Stimulated activated CD8-positive, alpha-beta memory T cell treated with anti-CD3 and anti-CD28 coated beads, Interleukin-7, amount 100 ng/mL, for 4 hours (primary cell): ENCODE measurements at regions not wholly inside any gene's neighbourhood (a gene's known extent, or its start where the extent isn't known, plus 50 kb on each side); places are given as distances from the start of the nearest gene placed in this dataset.
"Not testable (repeated sequence)": the region's sequence is repeated elsewhere in the genome, so short reads cannot be mapped to it uniquely, and the experiment has no call there.

Experiments
- DNase-seq, 2 donors: peaks; one replicate each; pipeline ENCODE4 v3.0.0-alpha.2; 2020; ENCODE audit warnings: low read depth in 2 of 2

- DNase-seq: no peak
Observed at GRCh38 chr5:50898966-50899365, 232.5 kb downstream of the PARP8 start.

- no peak for DNase-seq
Observed at GRCh38 chr5:50900952-50901510, 234.6 kb downstream of the PARP8 start.

GRCh38 chr5:50903651-50904050 is 237.2 kb downstream of the PARP8 start:
- no peak for DNase-seq

GRCh38 chr5:50905996-50906570 is 239.6 kb downstream of the PARP8 start:
- DNase-seq: no peak

GRCh38 chr5:50920160-50920559 is 253.7 kb downstream of the PARP8 start:
- DNase-seq: not testable (repeated sequence)

GRCh38 chr5:50921366-50922133 is 255.1 kb downstream of the PARP8 start:
- DNase-seq: no peak

- DNase-seq: not testable (repeated sequence)
Observed at GRCh38 chr5:50922134-50922941, 255.9 kb downstream of the PARP8 start.

- DNase-seq: no peak
Observed at GRCh38 chr5:50922942-50923767, 256.7 kb downstream of the PARP8 start.

- no peak for DNase-seq
Observed at GRCh38 chr5:50923768-50924494, 257.5 kb downstream of the PARP8 start.

- DNase-seq: no peak
Observed at GRCh38 chr5:50927953-50928352, 261.5 kb downstream of the PARP8 start.

GRCh38 chr5:50929174-50929573 is 262.7 kb downstream of the PARP8 start:
- DNase-seq: no peak

GRCh38 chr5:50934343-50934742 is 267.9 kb downstream of the PARP8 start:
- DNase-seq: no peak

- DNase-seq: no peak
Observed at GRCh38 chr5:50945139-50945538, 278.7 kb downstream of the PARP8 start.

GRCh38 chr5:50947906-50948683 is 281.7 kb downstream of the PARP8 start:
- DNase-seq: no peak

- no peak for DNase-seq
Observed at GRCh38 chr5:50953290-50953689, 286.9 kb downstream of the PARP8 start.

GRCh38 chr5:50958852-50959457 is 292.5 kb downstream of the PARP8 start:
- DNase-seq: no peak

GRCh38 chr5:50962934-50963872 is 296.8 kb downstream of the PARP8 start:
- DNase-seq: peak; percentile 12 to 13

GRCh38 chr5:50963971-50964745 is 297.7 kb downstream of the PARP8 start:
- DNase-seq: no peak
